ENCODE measurements at regions not wholly inside any gene's neighbourhood (a gene's known extent, or its start where the extent isn't known, plus 50 kb on each side); places are given as distances from the start of the nearest gene placed in this dataset.

DNA sequence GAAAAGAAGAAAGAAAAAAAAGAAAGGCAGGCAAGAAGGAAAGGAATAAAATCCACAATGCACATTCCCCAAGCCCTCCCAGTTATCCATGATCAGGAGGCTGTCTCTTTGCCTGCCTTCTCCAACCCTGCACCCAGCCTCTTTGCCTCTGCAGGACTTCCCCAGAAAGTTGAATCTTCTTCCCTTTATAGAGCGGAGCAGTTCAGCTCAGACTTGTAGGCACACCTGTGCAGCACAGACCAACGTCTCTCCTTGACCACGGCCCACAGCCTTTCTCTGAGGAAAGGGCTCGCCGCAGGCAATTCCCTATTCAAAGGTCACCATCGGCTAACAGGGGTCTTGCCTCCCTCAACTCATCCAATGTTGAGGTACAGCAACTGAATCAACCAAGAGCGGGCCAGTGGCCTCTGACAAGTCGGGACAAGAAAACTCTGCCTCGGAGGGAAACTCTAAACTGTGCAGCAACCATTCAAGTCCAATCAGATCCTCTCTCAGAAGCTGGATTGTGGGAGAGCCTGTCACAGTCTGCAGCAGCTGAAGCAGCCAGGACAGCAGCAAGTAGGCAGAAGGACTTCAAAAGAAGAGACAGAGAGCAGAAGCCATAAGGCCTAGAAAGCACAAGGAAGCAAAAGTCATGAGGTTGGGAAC lies 529.2 kb upstream of the JARID2 start:
- TF ChIP-seq POLR2A (IDR thresholded peaks at IDR 0.05) (no peak), EP300 (IDR thresholded peaks at IDR 0.05; ENCODE audit: low read depth) (no peak)
- TF ChIP-seq, protein P1, sequence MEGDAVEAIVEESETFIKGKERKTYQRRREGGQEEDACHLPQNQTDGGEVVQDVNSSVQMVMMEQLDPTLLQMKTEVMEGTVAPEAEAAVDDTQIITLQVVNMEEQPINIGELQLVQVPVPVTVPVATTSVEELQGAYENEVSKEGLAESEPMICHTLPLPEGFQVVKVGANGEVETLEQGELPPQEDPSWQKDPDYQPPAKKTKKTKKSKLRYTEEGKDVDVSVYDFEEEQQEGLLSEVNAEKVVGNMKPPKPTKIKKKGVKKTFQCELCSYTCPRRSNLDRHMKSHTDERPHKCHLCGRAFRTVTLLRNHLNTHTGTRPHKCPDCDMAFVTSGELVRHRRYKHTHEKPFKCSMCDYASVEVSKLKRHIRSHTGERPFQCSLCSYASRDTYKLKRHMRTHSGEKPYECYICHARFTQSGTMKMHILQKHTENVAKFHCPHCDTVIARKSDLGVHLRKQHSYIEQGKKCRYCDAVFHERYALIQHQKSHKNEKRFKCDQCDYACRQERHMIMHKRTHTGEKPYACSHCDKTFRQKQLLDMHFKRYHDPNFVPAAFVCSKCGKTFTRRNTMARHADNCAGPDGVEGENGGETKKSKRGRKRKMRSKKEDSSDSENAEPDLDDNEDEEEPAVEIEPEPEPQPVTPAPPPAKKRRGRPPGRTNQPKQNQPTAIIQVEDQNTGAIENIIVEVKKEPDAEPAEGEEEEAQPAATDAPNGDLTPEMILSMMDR (IDR thresholded peaks at IDR 0.05), result no peak
